Muscle layer of duodenum (tissue), 2 donors: ENCODE measurements at regions not wholly inside any gene's neighbourhood (a gene's known extent, or its start where the extent isn't known, plus 50 kb on each side); places are given as distances from the start of the nearest gene placed in this dataset.
"Not testable (repeated sequence)": the region's sequence is repeated elsewhere in the genome, so short reads cannot be mapped to it uniquely, and the experiment has no call there.

ENCODE experiments used
- H3K27ac ChIP-seq: one replicate; pipeline ENCODE4 v1.7.0; 2013; ENCODE audit warnings: mild to moderate bottlenecking, low read length
- H3K27me3 ChIP-seq: one replicate; pipeline ENCODE4 v1.7.0; 2013; ENCODE audit warnings: low read depth, mild to moderate bottlenecking, control low read depth, low read length
- H3K36me3 ChIP-seq, 2 donors: one replicate each; pipeline ENCODE4 v1.7.0; 2013; ENCODE audit warnings: low read length in 2 of 2, control low read depth in 1 of 2, mild to moderate bottlenecking in 1 of 2; ENCODE audit not compliant: insufficient read depth in 2 of 2, control insufficient read depth in 1 of 2
- H3K4me1 ChIP-seq, 2 donors: one replicate each; pipeline ENCODE4 v1.7.0; 2013; ENCODE audit warnings: low read length in 2 of 2, mild to moderate bottlenecking in 2 of 2, control low read depth in 1 of 2, moderate library complexity in 1 of 2; ENCODE audit not compliant: insufficient read depth in 2 of 2, control insufficient read depth in 1 of 2
- H3K4me3 ChIP-seq, 2 donors: one replicate each; pipeline ENCODE4 v1.7.0; 2013; ENCODE audit warnings: low read length in 2 of 2, low read depth in 1 of 2, mild to moderate bottlenecking in 1 of 2
- H3K9me3 ChIP-seq, 2 donors: one replicate each; pipeline ENCODE4 v1.7.0; 2013; ENCODE audit warnings: low read length in 2 of 2, control low read depth in 1 of 2, mild to moderate bottlenecking in 1 of 2; ENCODE audit not compliant: control insufficient read depth in 1 of 2
- donor health status: healthy.

- H3K36me3 ChIP-seq, result no peaks in the 10 kb centered on the region
- no peaks in the 10 kb centered on the region for H3K9me3 ChIP-seq
- H3K27me3 ChIP-seq, result no peaks in the 10 kb centered on the region
- H3K4me3 ChIP-seq, result no peak overlapping the region
- H3K4me1 ChIP-seq, result no peaks in the 10 kb centered on the region
- H3K27ac ChIP-seq, result no peak overlapping the region
These were observed 100.9 kb upstream of the SETBP1 start for GRCh38 chr18:44579745-44580144.

DNA sequence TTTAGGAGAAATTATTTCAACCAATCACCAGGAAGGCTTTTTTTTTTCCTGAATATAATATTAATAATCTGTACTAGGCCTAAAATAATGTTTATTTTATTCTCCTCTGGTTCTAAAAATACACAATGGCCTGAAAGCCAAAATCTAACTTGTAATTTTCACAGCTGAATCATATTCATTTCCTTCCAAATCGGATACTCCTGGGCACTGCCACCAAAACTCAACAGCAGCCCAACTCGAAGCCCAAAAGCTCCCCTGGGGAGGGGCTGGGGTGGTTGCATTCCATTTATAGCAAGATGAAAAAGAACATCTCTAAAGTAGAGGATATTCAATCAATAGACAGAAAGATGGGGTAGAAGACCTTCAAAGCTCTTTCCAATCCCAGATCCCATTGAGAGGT, 100.5 kb upstream of the SETBP1 start:
- no peak overlapping the region for H3K27ac ChIP-seq

DNA sequence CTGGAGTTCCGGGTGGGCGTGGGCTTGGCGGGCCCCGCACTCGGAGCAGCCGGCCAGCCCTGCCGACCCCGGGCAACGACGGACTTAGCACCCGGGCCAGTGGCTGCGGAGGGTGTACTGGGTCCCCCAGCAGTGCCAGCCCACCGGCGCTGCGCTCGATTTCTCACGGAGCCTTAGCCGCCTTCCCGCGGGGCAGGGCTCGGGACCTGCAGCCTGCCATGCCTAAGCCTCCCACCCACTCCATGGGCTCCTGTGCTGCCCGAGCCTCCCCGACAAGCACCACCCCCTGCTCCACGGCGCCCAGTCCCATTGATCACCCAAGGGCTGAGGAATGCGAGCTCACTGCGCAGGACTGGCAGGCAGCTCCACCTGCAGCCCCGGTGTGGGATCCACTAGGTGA, 99.9 kb upstream of the SETBP1 start:
- not testable (repeated sequence) for H3K4me1 ChIP-seq, H3K9me3 ChIP-seq, H3K27me3 ChIP-seq, H3K27ac ChIP-seq, H3K4me3 ChIP-seq, H3K36me3 ChIP-seq

More for the DNA sequence above, 100.5 kb upstream of the SETBP1 start:
- no peaks in the 10 kb centered on the region for H3K9me3 ChIP-seq
- H3K4me1 ChIP-seq, result no peaks in the 10 kb centered on the region
- no peaks in the 10 kb centered on the region for H3K36me3 ChIP-seq
- H3K27me3 ChIP-seq, result no peaks in the 10 kb centered on the region
- H3K4me3 ChIP-seq, result no peak overlapping the region

DNA sequence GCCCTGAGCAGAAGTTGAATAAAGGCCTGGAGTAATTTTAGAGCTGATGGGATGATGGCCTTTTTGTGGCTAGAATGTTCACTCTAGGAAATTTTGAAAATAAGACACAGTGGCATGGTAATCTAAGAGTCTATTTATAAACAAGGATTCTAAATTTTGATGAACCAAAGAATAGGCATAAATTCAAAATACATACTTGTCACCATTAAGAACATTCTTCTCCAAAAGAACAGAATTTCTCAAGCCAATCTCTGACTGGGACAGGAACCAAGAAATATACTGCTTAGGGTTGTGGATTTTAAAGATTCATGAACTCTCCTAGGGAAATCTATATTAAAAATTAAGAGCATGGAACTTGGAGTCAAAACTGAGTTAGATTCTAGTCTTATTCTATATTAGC, 98.2 kb upstream of the SETBP1 start:
- no peak overlapping the region for H3K4me3 ChIP-seq
- no peak overlapping the region for H3K27ac ChIP-seq
- no peaks in the 10 kb centered on the region for H3K27me3 ChIP-seq
- no peaks in the 10 kb centered on the region for H3K9me3 ChIP-seq
- no peaks in the 10 kb centered on the region for H3K36me3 ChIP-seq
- H3K4me1 ChIP-seq, result no peaks in the 10 kb centered on the region

- Histone ChIP-seq H3K27ac (no peak overlapping the region), H3K27me3 (no peaks in the 10 kb centered on the region), H3K4me3 (no peak overlapping the region), H3K4me1 (peaks cover 0 to 9% of the 10 kb centered on the region in 2 donors), H3K9me3 (no peaks in the 10 kb centered on the region), H3K36me3 (no peaks in the 10 kb centered on the region)
These were observed 95.8 kb upstream of the SETBP1 start for GRCh38 chr18:44584900-44585299.

- H3K27ac ChIP-seq, result no peak overlapping the region
- no peaks in the 10 kb centered on the region for H3K9me3 ChIP-seq
These were observed 93.7 kb upstream of the SETBP1 start for GRCh38 chr18:44586782-44587524.

GRCh38 chr18:44588508-44588907, 92.2 kb upstream of the SETBP1 start:
- H3K27me3 ChIP-seq, result no peaks in the 10 kb centered on the region
- H3K4me1 ChIP-seq, result peaks cover 0 to 9% of the 10 kb centered on the region in 2 donors
- H3K36me3 ChIP-seq, result no peaks in the 10 kb centered on the region
- H3K9me3 ChIP-seq, result no peaks in the 10 kb centered on the region
- no peak overlapping the region for H3K27ac ChIP-seq
- H3K4me3 ChIP-seq, result no peak overlapping the region

More at GRCh38 chr18:44586782-44587524, 93.7 kb upstream of the SETBP1 start:
- H3K36me3 ChIP-seq, result no peaks in the 10 kb centered on the region
- no peaks in the 10 kb centered on the region for H3K27me3 ChIP-seq
- H3K4me3 ChIP-seq, result no peak overlapping the region
- peaks cover 0 to 9% of the 10 kb centered on the region in 2 donors for H3K4me1 ChIP-seq

GRCh38 chr18:44589693-44590355, 90.9 kb upstream of the SETBP1 start:
- Histone ChIP-seq H3K27me3 (no peaks in the 10 kb centered on the region), H3K4me1 (peaks cover 0 to 9% of the 10 kb centered on the region in 2 donors), H3K9me3 (no peaks in the 10 kb centered on the region), H3K36me3 (no peaks in the 10 kb centered on the region), H3K27ac (peak overlapping the region; percentile 67), H3K4me3 (no peak overlapping the region)

DNA sequence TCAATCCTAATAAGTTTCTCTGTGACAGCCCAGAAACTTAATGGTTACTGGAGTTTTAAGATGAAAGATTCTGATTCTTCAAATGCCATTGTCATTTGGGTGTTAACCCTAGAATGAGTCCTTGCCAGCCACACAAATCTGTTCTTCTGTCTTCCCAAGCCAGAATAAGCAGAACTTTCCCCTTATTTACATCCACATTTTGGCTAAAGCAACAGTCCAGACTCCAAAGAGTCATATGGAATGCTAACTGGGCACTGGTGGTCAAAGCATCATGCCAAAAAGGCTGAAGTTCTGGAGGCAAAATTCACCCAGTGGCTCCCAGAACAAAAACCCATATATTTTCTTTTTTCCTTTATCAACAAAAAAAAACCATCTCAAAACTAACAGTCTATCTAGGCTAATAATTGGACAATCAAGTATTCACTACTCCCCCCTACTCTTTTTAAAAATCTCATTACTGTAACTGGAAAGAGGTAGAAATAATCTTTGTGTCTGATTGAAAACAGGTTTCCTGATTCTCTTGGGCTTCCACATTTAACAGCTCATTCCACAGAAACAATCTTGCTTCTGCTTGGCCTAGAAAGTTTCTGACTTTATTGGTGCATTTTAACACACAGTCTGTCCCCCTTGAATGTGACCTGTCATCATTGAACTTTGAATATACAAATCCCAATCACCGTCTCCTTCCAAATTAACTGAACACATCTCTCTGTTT, 89.6 kb upstream of the SETBP1 start:
- Histone ChIP-seq H3K36me3 (no peaks in the 10 kb centered on the region), H3K27me3 (no peaks in the 10 kb centered on the region), H3K4me3 (no peak overlapping the region), H3K4me1 (peaks cover 0 to 9% of the 10 kb centered on the region in 2 donors), H3K9me3 (no peaks in the 10 kb centered on the region), H3K27ac (peak overlapping the region; percentile 7)

- peak overlapping the region; percentile 2 for H3K27ac ChIP-seq
- no peaks in the 10 kb centered on the region for H3K27me3 ChIP-seq
- H3K4me1 ChIP-seq, result peaks cover 0 to 9% of the 10 kb centered on the region in 2 donors
- no peaks in the 10 kb centered on the region for H3K36me3 ChIP-seq
- H3K4me3 ChIP-seq, result no peak overlapping the region
- no peaks in the 10 kb centered on the region for H3K9me3 ChIP-seq
These were observed 88.0 kb upstream of the SETBP1 start for GRCh38 chr18:44592639-44593038.

GRCh38 chr18:44594799-44595467, 85.8 kb upstream of the SETBP1 start:
- Histone ChIP-seq H3K4me1 (peaks cover 0 to 9% of the 10 kb centered on the region in 2 donors), H3K36me3 (no peaks in the 10 kb centered on the region), H3K4me3 (no peak overlapping the region), H3K27ac (no peak overlapping the region), H3K27me3 (no peaks in the 10 kb centered on the region), H3K9me3 (no peaks in the 10 kb centered on the region)
